ENCODE measurements at regions not wholly inside any gene's neighbourhood (a gene's known extent, or its start where the extent isn't known, plus 50 kb on each side); places are given as distances from the start of the nearest gene placed in this dataset.

DNA sequence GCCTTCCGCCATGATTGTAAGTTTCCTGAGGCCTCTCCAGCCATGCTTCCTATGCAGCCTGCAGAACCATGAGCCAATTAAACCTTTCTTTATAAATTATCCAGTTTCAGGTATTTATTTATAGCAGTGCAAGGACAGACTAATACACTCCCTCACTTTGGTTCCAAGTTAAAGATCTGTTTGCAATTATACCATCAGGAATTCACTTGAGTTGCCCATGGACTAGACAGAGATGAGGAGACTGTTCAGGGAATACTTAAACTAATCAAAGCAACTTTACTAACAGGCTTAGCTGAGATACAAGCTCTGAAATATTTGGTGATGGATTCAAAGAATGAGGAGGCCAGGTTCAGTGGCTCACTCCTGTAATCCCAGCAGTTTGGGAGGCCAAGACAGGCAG, 190.0 kb downstream of the MTCL1 start:
- H3K9me3 ChIP-seq (replicated peaks; ENCODE audit: control insufficient read depth, insufficient read depth, low read depth, low read length): no peaks in the 10 kb centered on the region
- H2AFZ ChIP-seq (ENCODE audit: low read depth, low read length): no peak overlapping the region
- H3K36me3 ChIP-seq (ENCODE audit: control insufficient read depth, insufficient read depth, low read length): no peaks in the 10 kb centered on the region
- no peaks in the 10 kb centered on the region for H3K27me3 ChIP-seq (ENCODE audit: control insufficient read depth in 2 of 2, insufficient read depth in 2 of 2, low read length in 2 of 2)
- no peaks in the 10 kb centered on the region for H3K79me2 ChIP-seq (ENCODE audit: control insufficient read depth, insufficient read depth, low read length)
- in situ Hi-C loops (cut with MboI): no loop called here
- no peak overlapping the region for H3K27ac ChIP-seq (ENCODE audit: extremely low read depth, low read depth, low read length)
- no peaks in the 10 kb centered on the region for H4K20me1 ChIP-seq (replicated peaks; ENCODE audit: control insufficient read depth, insufficient read depth, low read length)
- CTCF ChIA-PET (ENCODE audit: low intra/inter-chr PET ratio): no interaction called here
- no peak overlapping the region for H3K4me2 ChIP-seq (ENCODE audit: insufficient read depth, low read length)
- H3K4me3 ChIP-seq: no peak overlapping the region
- intact Hi-C loops (cut with micrococcal nuclease): no loop called here
- no peaks in the 10 kb centered on the region for H3K9me1 ChIP-seq (ENCODE audit: control insufficient read depth, insufficient read depth, low read length)
- POLR2A ChIA-PET: interaction anchor here (1.0 kb wide), 1 partner anchor 17 kb away, joined by 3 read pairs; no protein-coding TSS in a partner anchor
- no peak for FAIRE-seq
- no peak for TF ChIP-seq RBBP5 (IDR thresholded peaks at IDR 0.05; ENCODE audit: borderline replicate concordance, insufficient read depth, low read length, poor library complexity, severe bottlenecking)
- TF ChIP-seq MXI1 (IDR thresholded peaks at IDR 0.05; ENCODE audit: low read depth, low read length): no peak
- no peak for TF ChIP-seq FOXA3 (CRISPR knock-in tag; conservative IDR thresholded peaks at IDR 0.05 in 1 of 2, IDR thresholded peaks at IDR 0.05 in 1 of 2)
- no peak for TF ChIP-seq MEIS2 (IDR thresholded peaks at IDR 0.05; ENCODE audit: partially characterized antibody)
- TF ChIP-seq PCBP2 (IDR thresholded peaks at IDR 0.05; ENCODE audit: low read depth, low read length, poor library complexity, severe bottlenecking): no peak
- no peak for TF ChIP-seq ZNF586 (CRISPR knock-in tag; conservative IDR thresholded peaks at IDR 0.05)
- no peak for TF ChIP-seq U2AF2 (optimal IDR thresholded peaks at IDR 0.05; ENCODE audit: low read depth, low read length)
- no peak for TF ChIP-seq MAFF (IDR thresholded peaks at IDR 0.05; ENCODE audit: low read length)
- TF ChIP-seq ETV6 (IDR thresholded peaks at IDR 0.05; ENCODE audit: borderline replicate concordance in 1 of 2, low read depth in 2 of 2, low read length in 1 of 2): no peak
- TF ChIP-seq ETV6 (CRISPR knock-in tag; IDR thresholded peaks at IDR 0.05; ENCODE audit: borderline replicate concordance): no peak
- no peak for TF ChIP-seq ZBTB7A (IDR thresholded peaks at IDR 0.05; ENCODE audit: borderline replicate concordance, control insufficient read depth, low read depth, low read length)
- TF ChIP-seq BRD9 (IDR thresholded peaks at IDR 0.05; ENCODE audit: low read depth, partially characterized antibody): no peak
- no peak for TF ChIP-seq SPI1 (IDR thresholded peaks at IDR 0.05; ENCODE audit: borderline replicate concordance, low read depth, low read length)
- TF ChIP-seq TCF15 (CRISPR knock-in tag; IDR thresholded peaks at IDR 0.05): no peak
- TF ChIP-seq ERF (CRISPR knock-in tag; IDR thresholded peaks at IDR 0.05): no peak
- no peak for TF ChIP-seq HNRNPH1 (optimal IDR thresholded peaks at IDR 0.05; ENCODE audit: low read depth, low read length)
- TF ChIP-seq ILK (tag; IDR thresholded peaks at IDR 0.05; ENCODE audit: borderline replicate concordance, low read depth): no peak
- TF ChIP-seq NR0B1 (IDR thresholded peaks at IDR 0.05; ENCODE audit: partially characterized antibody): no peak
- H3K4me1 ChIP-seq (replicated peaks in 1 of 2; ENCODE audit: control insufficient read depth in 2 of 2, insufficient read depth in 2 of 2, low read length in 2 of 2): peaks cover 6 to 38% of the 10 kb centered on the region in 2 experiments; a peak in 4 of 5 replicates
- no peak for DNase-seq (ENCODE audit: extremely low read depth in 1 of 4, low spot score in 3 of 4)
- BruUV-seq (replicated peaks): no TSS peak
- no peak overlapping the region for H3K9ac ChIP-seq (ENCODE audit: insufficient read depth in 1 of 2, low read depth in 2 of 2, low read length in 2 of 2)
- 82% methylated on average over 1 of the region's 1 CpG for WGBS (ENCODE audit: insufficient coverage, low coverage, missing lambda C conversion rate)
- no peak for ATAC-seq

All from K562 (cell line).